Stimulated activated naive CD4-positive, alpha-beta T cell (primary cell): ENCODE measurements at regions not wholly inside any gene's neighbourhood (a gene's known extent, or its start where the extent isn't known, plus 50 kb on each side); places are given as distances from the start of the nearest gene placed in this dataset.

Source experiments
- DNase-seq, 6 experiments: peaks; one replicate each; lab custom pipeline; 2025; lab: John Stamatoyannopoulos, UW

DNA sequence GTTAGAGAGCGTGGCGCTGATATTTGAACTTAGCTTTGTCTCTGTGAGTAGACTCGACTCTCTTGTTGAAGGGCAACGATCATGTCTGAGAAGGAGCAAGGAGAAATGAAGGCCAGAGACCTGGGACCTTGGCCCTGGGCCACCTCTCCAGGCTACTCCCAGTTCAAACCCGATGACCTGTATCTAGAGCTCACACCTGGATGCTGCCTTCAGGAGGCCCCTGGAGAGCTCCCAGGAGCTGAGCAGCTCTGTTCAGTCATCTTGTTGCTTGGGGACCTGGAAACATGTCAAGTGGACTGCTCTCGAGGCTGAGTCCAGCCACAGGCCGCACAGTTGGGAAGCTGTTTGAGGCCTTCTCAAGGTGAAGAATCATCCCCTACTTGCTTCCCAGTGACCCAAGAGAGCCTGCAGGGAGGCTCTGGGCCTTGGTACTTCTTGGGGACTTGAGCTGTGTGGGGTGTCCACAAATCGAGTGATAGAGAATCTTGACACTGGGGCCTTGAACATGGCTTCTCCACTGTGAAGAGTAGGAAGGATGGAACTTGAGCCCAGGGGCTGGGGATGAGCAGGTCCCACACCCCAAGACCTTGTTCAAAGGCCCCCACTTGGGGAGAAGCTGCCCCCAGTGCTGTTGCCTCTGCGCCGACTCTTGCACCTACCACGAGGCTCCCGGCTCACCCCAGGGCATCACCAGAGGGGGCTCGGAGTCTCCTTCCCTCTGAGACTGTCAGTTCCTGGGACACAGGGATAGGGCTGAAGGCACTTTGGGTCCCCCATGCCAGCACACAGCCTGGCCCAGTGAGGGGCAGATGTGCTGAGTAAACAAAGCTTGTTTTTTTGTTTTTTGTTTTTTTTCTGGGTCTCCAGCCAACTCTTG lies 112.1 kb downstream of the IRX5 start:
- DNase-seq = no peak

DNA sequence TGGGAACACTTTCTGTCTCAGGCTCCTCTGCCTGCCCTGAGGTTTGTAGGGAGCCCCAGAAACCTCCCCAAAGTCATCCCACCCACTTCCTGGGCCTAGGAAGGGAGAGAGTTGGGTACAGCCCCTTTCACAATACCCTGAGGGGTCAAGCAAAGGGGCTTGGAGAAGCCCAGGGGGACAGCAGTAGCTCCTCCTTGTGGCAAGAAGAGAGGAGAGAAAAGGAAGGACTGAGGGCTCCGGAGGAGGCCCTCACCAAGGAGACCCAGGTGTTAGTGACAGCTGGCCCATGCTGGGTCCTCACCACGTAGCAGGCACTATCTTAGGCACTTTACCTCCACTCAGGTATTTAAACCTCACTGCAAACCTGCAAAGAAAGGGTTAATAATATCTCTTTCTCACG lies 112.8 kb downstream of the IRX5 start:
- DNase-seq = no peak

DNA sequence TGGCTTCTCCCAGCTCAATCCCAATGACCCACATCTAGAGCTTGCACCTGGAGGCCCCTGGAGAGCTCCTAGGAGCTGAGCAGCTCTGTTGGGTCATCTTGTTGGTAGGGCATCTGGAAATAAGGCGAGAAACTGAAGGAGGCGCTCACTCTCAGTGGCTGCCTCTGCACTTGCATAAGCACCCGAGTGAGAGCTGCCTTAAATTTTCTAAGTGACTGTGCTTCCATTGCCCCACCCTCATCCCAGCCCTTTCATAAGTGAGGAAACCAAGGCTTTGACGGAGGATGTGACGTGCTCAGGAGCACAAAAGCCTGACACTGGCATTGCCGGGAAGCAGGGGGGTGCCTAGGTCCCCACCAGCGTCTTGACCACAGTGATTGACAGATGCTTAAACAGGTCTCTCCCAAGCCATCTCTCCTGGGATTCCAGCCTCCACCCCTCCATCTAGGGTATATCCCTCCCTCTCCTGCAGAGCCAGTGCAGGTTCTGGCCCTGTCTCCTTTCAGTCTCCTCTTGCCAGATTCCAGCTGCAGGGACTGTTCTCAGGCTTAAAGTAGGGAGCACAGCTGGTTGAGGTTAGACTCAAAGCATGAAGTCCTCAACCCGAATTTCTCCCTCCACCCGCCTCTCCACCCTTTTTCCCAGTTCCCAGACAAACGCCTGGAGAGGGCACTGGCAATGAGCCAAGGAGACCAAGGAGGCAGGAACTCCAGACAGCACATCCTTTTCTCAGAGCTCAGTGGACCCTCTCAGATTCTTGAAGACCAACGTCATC lies 113.7 kb downstream of the IRX5 start:
- no peak for DNase-seq

DNA sequence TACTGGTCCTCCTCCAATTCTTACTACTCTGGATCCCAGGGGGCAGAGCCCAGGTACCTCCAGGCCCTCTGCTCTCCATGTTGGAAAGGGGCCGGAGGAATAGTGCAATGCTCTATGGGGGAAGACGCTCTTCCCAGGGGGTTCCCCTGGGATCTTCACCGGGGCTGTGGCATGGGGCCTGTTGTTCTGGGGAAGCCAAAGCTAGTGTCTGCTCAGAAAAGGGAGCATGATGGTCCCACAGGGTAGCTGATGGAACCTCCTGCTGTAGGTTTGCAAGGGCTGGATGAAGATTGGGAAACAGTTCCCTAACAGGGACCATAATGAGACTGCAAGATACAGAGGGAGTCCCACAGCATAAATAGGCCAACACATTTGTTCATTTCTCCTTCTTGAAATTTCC lies 114.7 kb downstream of the IRX5 start:
- DNase-seq = no peak

DNA sequence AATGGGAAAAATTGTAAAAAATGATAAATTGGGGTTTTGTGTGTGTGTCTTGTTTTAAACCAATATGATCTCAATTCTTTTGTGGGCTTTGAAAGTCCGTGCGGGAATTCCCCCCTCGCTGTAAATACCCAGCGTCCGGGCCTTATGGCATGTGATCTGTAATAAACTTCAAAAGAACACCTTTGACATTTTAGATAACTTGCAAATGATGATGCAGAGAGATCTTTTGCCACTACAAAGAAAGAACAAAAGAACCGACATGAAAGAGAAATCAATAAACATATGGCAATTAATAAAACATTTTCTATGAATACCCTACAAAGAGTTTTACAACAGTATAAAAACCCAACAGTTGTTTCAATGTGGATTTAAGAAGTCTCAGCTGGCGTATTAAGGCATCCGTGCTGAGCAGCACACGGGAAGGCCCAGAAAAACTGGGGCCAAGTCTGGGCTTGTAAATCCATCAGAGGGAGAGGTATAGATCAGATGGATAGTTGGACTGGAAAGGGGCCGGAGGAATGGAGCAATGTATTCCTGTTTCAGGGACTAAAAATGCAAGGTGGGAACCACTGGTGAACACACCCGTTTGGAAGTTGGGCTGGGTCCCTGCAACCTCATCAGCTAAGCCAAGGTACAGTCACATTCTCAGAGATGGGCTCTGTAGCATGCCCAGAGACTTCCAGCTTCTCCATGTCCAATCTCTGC lies 115.2 kb downstream of the IRX5 start:
- DNase-seq = no peak

DNA sequence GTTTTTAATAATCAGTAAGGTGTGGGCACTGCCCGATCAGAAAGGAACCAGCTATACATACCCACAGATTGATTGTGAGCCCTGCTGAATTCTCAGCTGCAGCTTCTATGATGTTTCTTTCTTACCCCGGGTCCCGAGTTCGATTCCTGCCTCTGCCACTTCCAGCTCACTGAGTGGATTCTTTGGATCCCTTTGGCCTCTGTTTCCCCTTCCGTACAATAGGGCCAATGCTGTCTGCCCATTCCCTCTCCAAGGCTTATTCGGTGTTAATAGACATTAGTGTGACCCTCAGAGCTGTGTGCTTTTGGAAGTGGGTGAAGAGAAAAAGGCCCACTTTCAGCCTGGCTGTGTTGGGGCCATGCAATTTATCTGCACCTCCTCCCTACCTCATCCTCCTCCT lies 115.8 kb downstream of the IRX5 start:
- no peak for DNase-seq

DNA sequence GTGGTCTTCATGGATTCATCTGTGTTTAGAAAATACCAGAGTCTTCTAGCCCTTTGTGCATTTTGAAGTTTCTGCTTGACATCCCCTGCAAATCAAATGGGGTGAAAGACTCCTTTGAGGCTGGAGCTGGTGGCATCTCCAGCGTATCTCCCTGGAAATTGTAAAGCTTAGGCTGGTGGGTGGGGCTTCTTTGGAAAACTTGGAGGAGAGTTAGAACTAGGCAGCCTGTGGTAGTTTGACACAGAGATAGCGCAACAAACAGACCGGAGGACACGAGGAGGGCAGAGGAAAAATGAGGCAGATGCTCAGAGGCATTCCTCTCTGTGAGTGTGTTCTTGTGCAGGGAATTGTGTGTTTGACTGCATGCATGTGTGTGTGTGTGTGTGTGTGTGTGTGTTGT lies 116.3 kb downstream of the IRX5 start:
- DNase-seq = no peak

DNA sequence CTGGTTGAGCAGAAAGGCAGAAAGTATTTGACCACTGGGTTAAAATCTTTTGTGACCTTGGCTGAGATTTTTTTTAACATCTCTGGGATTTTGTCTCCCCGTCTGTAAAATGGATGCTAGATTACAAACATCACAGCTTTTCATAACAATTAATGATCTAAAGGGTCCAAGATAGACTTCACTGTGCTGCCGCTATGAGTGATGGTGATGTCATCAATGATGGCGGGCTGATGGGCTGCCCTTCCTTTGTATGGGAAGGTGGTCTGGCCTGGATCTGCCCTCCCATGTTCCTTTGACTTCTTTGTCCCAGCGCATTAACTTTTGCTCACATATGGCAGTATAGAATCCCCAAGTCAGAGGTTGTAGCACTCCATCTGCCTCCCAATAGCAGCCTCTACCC lies 116.7 kb downstream of the IRX5 start:
- no peak for DNase-seq

DNA sequence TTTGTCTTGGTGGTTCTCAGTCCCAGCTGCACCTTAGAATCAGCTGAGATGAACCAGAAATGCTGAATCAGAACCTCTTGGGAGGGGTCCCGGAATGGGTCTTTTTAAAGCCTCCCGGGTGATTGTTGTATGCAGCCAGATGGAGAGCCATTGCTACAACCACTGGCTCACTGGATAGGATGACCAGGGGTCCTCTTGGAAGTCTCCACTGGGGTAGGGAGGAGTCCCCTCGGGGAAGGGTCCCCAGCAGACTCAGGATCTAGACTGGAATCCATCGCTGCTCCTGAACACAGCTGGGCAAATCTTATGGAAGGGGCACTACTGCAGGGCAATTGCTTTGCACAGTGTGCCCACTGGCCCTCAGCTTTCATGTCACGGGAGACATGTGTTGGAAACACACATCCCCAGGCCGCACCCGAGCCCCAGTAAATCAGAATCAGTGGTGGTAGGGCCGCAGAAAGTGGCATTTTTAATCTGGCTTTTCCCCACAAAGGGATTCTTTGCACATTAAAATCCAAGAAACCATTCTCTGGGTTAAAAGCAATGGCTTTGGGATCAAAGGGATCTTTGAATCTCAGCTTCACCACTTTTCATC lies 117.3 kb downstream of the IRX5 start:
- no peak for DNase-seq

DNA sequence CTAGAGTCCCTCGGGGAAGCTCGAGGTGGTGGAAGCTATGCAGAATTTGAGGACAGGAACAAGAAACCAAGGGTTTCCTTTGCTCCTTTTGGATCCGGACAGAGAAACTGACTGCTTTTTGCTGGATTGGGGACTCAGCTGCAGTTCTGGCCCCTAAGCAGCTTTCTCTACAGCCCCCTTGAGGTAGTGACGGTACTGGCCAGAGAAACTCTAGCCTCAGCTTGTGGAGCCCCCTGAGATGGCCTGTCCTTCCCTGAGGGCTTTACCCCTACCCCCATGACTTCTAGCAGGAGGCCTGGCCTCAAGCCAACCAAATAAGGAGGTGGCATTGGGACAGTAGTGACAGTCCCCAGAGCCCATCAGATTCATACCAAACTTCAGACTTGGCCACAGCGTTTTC lies 118.1 kb downstream of the IRX5 start:
- no peak for DNase-seq

DNA sequence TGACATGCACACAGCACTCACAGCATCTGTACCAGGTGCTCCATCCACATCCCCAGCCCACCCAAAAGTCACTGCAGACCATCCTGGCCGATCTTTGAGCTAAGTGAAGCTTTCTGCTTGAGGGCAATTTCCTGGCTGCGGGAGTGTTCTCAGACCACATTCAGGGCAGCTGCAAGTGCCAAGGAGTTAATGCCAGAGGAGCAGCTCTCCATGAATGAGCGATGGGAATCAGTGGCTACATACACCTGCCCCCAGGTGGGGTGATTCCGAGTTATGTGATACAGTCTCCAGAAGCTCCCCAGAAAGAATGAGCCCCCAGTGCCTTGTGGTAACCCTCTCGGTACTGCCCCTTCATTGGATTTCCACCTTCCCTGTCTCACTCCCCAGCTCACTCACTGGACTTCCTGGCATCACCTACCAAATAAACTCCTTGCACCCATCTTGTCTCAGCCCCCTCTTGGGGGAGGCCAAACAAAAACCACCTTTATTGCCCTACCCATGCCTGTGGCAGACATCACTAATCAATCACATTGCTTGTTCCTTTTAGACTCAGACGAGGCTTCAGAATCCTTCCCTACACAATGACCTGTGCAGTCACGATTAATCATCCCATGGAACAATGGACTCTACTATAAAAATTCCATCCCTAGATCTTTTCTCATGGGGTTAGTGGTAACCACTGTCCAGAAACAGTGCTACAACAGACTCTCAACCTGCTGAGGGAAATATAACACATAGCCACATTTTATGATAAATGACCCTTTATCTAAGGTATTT lies 121.1 kb downstream of the IRX5 start:
- DNase-seq = no peak

DNA sequence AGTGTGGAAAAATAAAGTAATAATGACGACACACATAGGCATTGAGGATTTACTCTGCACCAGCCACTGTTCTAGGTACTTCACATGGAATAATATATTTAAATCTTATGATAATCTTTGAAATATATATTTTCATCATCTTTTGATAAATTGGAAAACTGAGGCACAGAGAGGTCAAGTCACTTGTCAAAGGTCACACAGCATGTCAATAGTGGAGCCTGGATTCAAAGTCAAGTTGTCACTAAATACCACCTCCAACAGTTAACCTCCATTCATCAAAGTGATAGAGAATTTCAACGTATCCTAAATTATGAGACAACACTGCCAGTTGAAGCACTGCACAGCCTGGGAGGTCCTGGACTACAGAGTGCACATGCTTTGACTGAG lies 121.7 kb downstream of the IRX5 start:
- no peak for DNase-seq

DNA sequence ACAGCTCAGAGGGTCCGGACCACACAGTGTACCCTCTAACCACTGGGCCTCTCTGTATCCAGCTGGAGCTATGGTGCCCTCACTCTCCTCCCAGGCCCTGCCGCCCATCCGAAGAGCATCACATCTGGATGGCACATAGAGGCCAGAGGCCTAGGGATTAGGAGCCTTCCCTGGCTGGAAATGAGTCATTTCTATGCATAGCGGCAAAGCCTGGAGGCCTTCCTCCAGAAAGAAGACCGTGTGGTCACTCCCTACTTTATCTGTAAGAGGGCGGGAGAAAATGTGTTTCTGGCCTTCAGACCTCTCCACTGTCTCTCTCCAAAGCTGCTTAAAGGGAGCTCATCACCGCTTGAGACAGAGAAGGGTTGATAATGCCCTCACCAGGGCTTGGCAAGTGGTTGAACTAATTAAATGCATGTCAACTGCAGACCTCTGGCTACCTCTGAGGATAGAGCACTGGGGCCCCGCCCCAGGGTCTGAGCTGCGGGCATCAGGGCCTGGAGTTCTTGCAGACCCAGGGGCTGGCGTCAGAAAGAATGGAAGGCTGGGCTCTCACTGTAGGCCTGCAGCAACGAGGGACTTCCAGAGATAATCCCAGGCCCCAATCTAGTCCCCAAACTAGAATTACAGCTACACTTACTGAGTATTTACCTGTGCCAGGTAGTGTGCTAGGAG lies 122.2 kb downstream of the IRX5 start:
- no peak for DNase-seq

DNA sequence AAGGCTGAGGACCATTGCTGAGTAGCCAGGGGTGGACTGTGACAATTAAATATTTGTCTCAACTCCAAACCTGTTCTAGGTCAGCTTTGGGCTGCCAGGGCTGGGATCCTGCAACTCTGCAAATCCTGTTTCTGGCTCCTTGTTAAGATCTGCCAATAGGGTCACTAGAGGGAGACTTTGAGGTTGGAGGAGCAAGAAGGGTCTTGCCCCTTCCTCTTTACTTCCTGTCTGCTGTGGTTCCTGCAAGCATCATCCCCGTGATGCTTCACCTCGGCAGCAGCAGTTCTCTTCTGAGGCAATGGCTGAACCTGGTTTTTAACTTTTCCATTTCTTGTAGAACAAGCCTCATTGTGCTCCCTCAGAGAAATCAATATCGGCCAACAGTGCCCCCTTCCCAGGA lies 124.6 kb downstream of the IRX5 start:
- no peak for DNase-seq

DNA sequence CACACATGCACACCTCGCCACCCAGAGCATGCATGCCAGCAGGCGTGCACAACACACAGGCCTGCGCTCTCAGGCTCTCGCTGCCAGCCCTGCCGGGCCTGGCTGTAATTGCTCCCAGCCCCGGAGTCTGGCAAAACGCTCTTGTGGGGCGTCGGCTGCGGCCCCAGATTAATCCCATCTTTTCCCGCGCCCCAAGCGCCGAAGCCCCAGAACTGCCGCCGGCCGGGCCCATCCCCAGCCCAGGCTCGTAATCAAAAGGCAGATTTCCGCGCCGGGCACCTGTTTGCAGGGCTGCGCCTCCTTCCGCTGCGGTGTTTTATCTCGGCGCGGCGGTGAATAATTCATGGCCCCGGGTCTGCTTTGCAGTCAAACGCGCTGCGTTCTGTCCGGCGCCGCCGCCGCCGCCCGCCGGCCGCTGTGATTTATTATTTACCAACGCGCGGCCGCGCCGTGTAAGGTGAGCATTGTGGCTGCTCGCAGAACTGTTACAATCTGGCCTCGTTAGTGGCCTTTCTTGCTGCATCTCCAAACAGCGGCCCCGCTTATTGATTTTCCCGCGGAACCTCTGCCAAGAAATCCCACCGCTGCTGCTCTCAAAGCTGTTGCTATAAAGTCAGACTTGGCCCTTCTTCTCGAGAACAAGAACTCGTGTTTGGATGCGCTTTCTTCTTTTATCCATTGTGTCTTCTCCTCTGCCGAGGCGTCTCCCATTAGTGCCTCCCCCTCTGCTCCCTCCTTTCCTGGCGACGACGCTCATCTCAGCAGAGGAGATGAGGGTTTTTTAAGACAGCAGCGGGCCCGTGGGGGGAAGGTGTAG lies 126.1 kb downstream of the IRX5 start:
- DNase-seq = no peak

DNA sequence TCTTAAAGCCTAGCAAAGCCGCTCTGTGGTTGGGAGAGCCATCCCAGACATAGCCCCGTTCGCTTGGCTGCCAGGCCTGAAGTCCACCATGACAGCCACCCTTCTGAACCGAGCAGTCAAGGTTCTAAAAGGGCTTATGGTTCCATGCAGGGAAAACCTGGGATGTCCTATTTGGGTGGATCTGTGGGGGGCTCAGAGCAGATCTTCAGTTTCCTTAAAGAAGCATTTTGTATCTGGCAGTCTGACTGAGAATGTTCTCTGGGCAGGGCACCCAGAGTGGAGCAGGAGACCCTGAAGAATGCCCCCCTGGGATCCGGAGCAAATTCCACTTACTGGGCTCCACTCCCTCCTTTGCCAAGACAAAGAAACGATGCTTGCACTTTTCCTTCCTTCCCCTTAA lies 127.2 kb downstream of the IRX5 start:
- no peak for DNase-seq

DNA sequence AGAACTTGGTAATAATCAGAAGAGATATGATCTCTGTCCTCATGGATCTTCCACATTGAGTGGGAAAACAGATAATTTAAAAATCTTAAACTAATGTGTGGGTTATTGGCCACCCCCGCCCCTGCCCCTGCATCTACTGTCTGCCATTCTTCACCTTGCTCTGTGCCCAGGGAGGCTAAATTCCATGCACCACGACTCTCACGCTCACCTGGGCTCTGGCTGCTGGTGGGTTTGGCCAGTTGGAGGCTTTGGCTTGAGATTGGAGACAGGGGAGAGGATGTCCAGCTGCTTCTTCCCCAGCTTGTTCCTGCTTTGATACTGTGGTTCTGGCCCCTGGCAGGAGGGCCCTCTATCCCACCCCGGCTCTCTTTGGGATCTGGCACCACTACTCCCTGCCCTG lies 127.9 kb downstream of the IRX5 start:
- DNase-seq = no peak

DNA sequence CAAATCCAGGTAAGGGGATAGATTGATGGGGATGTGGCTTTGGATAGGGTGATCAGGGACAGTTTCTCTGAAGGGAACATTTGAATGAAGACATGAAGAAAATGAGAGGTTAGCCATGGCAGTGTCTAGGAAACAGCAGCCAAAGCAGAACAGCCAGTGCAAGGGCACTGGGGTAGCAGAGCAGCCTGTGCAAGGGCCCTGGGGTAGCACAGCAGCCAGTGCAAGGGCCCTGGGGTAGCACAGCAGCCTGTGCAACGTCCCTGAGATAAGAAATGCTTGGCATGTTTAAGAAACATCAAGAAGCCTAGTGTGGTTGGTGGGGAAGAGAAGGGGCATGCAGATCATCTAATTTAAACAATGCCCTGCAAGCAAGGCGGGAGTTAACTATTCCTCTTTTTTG lies 128.5 kb downstream of the IRX5 start:
- DNase-seq = no peak

DNA sequence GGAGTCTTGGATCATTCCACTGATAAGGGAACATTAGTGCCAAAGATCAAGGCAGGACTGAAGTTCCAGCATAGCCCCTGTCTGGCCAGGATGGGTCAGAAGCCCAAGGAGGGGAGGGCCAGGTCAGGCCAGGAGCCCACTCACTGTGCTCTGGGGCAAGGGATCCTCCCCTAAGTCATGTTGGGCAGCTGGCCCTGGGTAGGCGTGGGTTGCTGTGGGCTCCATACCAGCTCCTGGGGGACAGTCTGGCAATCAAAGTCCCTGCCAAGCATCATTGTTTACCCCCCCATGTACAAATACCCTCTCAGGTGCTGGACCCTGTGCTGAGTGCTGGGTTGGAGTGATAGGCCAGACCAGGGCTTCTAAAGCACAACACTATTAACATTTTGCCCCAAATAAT lies 130.5 kb downstream of the IRX5 start:
- no peak for DNase-seq

DNA sequence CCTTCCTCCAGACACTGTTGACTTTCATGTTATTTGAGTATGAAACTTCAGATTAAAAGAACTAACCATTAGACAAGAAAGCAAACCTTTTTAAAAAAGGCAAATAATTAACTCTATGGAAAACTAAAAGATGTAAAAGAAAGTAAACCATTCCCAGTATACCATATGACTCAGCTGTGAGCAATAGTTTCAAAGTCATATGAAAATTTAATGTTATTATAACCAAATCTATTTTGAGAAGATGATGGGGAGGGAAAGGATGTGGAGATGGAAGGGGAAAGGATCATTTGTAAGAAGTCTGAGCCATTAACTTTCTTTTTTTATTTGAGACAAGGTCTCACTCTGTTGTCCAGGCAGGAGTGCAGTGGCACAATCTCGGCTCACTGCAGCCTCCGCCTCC lies 131.8 kb downstream of the IRX5 start:
- DNase-seq = no peak
